ENCODE measurements at regions not wholly inside any gene's neighbourhood (a gene's known extent, or its start where the extent isn't known, plus 50 kb on each side); places are given as distances from the start of the nearest gene placed in this dataset.
"Not testable (repeated sequence)": the region's sequence is repeated elsewhere in the genome, so short reads cannot be mapped to it uniquely, and the experiment has no call there.

DNA sequence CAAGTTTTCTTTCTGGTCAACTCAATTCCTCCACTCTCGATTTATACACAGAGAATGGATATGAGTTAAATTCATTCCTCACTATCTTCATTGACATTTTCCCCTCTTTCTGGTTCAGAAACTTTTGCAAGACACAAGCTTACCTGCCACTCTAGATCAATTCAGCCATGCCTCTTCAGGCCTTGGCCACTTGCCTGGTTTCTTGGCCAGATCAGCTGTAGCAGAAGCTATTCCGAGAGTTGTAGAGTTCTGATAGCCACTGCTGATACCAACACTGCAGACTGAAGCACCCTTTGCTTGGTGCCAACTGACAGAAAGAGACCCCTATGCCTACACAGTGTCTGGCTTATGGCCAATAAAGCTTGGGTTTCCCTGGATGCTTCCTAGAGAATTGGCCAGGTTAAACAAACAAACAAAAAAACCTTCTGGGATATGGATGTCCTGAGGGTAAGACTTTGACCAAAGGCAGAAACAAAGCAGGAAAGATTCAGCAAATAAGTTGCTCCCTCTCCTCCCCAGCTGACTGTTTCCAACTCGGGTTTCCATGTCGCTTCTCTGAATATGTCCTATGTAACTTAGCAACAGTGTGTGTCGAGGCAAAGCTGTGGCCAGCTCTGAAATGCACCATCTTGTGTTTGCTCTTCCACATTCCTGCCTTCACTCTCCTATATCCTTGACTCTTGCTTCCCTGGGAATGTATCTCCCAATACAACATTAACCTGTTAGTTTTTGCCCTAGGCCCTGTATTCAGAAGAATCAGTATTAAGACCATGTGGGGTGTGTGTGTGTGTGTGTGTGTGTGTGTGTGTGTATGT lies 521.6 kb downstream of the EPHA3 start:
- no peak for DNase-seq

DNA sequence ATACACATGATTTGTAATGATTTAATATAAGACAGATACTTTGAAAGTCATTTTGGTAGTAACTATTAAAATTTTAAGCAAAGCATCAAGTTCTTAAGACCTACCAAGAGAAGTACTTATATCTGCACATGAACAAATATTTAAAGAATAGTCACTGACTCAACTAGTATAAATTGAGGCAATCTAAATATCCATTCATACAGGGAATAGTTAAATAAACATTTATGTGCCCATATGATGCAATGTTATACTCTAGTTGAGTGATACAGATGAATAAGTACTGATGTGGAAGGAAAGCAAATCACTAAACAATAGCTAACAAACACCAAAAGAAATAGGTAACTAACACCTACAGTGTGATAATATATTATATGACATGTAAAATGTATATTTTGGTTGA lies 527.7 kb downstream of the EPHA3 start:
- DNase-seq, result no peak

DNA sequence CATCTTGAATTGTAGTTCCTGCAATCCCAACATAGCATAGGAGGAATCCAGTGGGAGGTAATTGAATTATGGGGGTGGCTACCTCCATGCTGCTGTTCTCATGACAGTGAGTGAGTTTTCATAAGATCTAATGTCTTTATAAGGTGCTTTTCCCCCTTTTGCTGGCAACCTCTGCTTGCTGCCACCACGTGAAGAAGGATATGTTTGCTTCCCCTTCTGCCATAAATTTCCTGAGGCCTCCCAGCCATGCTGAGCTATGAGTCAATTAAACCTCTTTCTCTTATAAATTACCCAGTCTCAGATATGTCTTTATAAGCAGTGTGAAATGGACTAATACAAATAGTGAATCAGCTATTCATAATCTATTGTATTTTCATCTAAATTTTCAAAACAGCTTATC lies 537.3 kb downstream of the EPHA3 start:
- DNase-seq, result peak; percentile 12

DNA sequence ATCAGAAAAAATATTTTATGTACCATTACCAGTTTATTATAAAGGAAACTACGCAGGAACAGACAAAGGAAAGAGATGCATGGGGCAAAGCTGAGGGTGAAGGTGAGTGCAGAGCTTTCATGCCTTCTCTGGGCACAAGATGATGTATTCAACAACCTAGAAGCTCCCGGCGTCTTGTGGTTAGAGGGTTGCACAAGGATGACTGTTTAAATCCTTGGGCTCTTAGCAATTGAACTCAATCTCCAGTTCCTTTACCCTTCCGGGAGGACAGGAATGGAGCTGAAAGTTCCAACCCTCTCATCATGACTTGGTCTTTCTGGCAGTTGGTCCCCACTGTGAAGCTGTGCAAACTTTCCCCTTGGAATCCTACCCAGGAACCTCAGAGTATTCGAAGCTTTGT lies 542.0 kb downstream of the EPHA3 start:
- no peak for DNase-seq

DNA sequence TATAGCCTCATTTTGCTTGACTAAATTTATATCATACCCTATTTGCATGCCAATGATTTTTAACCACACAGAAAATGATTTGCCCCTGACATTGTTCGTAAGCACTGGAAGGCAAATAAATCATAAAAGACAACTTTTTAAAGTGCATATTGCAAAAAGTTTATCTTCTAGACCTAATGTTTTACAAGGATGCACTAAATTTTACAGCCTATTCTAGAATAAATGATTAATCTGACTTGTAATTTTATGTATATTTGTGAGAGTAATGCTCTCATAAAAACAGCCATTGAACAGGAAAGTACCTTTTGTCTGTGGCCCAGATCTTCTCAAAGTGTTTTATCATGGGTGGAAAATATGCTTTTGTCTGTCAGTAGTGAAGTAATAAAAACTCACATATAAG lies 546.6 kb downstream of the EPHA3 start:
- no peak for DNase-seq

DNA sequence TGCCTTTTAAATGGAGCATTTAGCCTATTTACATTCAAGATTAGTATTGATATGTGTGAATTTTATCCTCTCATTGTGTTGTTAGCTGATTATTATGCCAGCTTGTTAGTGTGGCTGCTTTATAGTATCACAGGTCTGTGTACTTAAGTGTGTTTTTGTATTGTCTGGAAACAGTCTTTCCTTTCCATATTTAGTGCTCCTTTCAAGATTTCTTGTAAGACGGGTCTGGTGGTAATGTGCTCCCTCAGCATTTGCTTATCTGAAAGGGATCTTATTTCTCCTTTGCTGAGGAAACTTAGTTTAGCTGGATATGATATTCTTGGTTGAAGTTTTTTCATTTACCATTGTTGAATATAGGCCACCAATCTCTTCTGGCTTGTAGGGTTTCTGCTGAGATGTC lies 549.0 kb downstream of the EPHA3 start:
- DNase-seq, result no peak

DNA sequence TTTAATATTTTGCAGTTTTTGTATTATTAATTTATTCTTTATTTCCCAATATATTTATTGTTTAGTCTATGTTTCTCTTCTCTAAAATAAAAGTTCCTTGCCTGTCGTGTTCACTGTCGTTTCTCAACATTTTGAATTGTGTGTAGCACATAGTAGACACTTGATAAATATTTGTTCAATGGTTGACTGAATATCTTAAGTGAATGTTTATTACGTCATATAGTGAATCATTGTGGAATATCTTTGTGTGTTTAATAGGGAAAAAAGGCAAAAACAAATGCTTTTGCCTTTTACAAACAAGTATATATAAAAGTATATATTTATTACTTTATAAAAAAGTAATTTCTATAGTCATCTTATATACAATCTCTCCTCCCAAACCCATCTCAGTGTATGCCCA lies 572.3 kb downstream of the EPHA3 start:
- DNase-seq, result no peak

DNA sequence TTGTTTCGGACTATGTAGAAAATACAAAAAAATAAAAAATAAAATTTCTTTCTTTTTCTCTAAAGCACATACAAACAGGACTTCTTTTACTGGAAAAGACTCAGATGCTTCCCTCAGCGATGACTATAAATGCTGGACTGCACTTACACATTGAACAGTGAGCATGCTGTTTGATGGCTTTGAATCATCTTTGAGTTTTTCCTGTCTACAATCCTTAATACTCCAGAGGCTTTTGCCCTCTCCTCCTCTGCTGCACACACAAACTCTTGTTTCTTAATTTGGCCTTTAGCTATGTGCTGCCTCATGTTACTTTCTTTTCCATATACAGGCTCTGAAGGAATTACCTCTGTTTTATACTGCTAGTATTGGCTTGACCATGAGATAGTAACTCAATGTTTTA lies 575.1 kb downstream of the EPHA3 start:
- DNase-seq, result no peak

DNA sequence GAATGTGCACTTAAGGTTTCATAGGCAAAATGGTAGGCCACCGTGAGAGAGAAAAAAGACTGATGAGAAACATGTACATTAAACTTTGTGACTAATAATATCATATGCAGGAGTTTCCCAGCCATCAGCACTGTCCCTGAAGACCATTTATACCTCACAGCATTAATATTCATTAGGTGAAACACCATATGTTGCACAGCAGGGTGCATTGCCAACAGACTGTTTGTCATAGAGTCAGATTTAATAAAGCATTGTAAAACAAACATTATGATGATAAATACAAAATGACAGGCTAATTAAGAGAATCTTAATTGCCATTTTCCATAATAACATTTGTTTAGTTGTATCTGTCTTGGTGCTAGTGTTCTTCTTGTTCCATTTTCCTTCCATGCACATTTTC lies 578.3 kb downstream of the EPHA3 start:
- DNase-seq, result no peak

DNA sequence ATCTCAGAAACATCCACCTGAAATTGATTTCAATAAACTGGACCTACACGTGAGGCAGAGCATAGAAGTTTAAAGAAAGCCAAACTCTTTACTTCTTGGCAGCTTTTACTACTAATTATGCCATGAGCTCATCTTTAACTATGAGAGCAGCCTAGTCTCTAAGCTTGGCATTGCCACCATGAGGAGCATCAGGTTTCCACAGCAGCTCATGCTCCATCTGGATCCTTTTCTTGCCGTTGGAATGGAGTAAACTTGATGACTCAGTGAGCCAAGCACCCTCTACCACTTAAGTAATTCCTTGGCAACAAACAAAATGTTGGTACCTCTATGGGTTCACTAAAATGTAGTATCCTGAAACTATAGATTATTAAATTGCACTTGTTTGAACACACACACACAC lies 583.2 kb downstream of the EPHA3 start:
- peak; percentile 5 for DNase-seq

DNA sequence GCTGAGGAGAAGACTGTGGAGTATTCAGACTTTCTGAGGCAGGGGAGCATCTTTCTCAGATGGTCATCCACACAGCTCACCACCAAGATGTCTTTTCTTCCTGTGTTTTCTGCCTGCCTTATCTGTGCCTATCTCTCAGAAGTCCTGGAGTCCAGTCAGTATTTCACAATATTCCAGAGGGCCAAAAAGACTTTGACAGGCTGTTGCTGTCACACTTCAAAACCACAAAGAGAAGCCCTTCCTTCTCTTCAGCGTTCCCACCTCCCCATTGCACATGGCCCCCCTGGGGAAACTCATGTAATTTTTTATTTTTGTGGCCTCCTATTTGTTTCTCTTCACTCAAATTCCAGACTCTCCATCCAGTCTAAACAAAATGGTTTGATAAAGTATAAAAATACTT lies 585.2 kb downstream of the EPHA3 start:
- no peak for DNase-seq

DNA sequence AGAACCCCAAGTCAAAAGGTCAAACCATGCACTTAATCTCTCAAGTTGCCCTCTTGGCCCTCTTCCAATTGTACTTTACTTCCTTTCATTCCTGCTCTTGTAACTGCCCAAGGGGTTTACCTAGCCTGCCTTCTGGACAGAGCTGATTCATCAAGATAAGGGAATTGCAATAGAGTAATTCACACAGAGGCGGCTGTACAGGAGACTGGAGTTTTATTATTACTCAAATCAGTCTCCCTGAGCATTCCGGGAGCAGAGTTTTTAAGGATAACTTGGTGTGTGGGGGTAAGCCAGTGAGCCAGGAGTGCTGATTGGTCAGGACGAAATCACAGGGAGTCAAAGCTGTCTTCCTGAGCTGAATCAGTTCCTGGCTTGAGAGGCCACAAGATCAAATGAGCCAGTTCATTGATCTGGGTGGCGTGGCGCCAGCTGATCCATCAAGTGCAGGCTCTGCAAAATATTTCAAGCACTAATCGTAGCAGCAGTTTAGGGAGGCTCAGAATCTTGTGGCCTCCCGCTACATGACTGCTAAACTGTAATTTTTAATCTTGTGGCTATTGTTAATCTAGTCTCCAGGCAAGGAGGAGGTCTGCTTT lies 590.0 kb downstream of the EPHA3 start:
- no peak for DNase-seq

DNA sequence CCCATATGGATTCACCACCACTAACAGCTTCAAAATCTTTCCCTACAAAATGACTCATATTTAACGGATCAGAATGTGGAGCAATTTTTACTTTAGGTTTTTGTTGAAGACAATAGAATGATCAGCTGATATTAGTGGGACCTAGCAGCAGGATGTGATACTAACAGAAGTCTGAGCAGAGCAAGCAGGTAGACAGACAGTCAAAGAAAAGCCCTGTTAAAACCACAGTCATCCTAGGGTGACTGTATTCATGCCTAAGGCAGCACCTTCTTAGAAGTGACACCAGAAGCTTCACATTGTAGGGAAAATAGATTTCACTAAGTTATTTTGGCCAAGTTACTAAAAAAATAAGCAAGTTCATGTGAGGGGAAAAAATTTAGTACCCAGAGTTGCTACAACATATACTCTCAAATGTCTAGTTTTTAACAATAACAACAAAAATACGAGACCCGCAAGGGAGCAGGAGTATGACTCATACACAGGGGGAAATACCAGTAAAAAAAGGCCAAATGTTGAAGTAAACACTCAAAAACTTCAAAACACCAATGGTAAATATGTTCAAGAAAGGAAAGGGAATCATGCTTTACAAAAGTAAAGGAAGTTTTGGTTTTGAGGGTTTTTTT lies 590.9 kb downstream of the EPHA3 start:
- DNase-seq, result no peak

DNA sequence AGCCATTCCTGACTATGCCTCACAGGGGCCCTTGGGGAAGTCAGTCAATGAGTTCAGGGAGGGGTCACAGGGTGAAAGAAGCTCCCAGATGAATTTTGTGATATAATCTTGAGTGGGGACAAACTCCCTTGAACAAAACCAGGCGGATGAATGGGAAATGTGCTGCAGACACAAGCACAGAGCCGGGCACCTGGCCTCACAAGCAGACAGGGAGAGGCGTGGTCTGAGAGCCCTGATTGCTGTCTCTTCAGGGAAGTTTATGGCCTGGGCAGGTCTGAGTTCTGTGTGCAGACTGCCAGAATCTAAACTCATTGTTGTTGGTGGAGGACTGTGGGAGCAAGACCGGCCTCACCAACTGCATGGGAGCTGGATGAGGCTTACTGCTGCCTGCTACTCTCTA lies 591.8 kb downstream of the EPHA3 start:
- no peak for DNase-seq

DNA sequence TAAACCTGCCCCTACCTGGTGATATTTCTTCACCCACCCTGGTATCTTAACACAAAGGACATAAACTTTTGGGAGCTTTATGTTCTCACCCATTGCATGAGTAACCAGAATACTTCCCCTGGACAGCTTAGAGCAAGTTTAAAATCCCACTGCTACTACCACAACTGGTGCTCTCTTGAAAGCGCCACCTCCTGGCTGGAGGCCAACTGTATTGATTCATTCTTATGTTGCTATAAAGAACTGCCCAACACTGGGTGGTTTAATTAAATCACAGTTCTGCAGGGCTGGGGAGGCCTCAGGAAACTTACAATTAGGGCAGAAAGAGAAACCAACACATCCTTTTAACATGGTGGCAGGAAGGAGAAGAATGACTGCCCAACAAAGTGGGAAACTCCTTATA lies 592.4 kb downstream of the EPHA3 start:
- DNase-seq, result no peak

DNA sequence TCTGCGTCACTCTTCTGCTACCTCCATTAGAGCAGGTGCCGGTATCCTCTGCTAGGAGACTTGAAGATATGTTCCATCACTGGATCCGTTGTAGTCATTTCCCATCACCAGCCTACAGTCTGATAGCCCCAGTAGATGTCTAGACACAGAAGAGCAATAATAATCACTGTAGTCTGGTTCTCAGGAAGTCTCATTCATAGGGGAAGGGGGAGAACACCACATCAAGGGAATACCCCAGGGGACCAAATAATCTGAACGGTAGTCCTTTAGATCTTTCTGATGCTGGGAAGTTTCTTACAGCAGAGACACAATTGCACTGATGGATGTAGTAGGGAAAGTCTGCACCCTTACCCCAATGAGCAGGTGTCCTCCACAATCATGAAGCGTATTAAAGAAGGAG lies 595.0 kb downstream of the EPHA3 start:
- no peak for DNase-seq

DNA sequence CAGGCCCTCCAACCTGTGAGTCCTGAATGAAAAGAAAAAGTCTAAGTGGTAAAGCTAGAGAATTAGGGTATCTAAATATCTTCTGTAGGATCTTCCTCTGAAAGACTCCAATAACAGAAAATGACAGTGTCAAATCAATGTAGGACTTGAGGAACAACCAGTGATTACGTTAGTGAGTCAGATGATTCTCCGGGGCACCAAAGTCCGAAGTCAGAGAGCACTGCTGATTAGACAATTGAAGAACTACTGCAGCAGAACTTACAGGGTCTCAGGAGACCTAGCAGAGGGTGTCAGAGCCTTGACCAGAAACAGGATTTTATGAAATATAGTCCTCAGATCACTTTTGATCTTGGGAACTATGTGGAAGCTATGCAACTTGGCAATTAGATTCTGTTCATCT lies 605.8 kb downstream of the EPHA3 start:
- no peak for DNase-seq

DNA sequence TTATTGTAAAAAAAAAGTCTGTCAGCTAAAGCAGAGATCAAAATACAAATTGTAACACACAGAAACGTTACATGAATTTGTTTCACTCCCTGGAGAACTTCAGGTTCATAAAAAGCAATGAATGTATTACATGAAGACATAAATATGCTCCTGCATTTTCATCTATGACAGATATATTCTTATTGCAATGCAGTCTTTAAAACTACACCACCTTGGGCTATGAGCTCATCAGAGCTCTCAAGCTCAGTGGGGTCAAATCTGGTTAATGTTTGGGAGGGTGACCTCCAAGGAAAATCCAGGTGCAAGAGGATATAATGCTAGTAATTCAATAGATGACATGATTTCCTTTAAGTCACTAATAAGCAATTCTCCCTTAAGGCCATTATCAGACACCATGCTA lies 606.8 kb downstream of the EPHA3 start:
- no peak for DNase-seq

DNA sequence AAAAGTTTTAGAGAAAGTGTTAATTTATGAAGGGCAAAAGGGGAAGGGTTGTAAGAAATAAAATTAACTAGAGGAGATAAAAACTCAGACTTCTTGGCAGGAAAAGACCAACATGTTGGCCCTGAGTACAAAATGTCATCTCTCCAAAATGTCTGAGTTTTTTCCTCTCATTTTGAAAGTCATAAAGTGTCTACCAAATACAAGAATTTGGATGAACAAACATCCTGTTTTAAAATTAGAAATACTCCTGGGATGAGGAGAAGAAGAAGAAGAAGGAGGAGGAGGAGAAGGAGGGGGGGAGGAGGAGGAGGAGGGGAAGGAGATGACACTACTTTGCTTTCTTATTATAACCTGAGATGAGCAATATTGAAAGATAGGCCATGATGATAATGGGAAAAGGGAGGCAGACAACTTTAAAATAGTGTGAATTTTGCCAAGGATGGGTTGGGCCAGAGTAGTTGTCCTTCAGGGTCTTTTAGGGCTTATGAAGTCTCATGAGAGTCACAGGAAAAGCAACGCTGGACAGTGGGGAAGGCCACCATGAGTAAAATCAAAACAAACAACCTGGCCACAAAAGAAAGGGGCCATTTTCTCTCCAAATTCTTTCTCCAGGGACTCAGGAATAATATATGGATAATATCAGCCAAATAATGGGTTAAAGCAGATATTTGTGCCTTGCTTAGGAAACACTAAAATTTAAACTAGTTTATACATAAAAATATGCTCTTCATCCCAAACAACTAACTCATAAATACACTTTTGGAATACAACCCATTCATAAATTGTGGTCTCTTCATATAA lies 632.9 kb downstream of the EPHA3 start:
- DNase-seq, result no peak

DNA sequence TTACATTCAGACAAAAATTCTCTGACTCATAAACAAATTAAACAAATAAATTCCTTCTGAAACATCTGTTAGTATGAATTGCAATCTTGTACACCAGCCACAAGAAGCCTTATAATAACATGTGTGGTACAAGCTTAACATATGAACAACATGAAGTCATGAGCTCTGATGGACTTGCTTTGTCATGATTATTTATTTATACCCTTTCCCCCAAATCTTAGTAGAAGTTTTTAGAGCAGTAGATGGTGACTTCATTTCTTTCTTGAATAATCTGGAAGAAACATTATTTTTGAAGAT lies 633.4 kb downstream of the EPHA3 start:
- DNase-seq, result peak; percentile 48

DNA sequence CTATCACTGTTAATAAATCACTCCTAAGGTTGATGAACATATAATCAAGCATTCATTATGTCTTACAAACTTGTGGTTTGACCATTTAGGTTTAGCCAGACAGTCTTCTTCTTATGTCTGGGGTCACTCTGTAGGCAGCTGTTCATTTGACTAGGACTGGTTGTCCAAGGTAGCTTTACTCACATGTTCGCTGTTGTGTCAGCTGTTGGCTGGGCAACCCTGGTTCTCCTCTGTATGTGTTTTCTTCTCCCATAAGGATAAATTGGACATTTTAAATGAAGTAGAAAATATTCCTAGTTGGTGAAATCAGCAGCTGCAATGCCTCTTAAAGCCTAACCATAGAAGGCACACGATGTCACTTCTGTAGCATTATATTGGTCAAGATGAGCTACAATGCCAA lies 635.1 kb downstream of the EPHA3 start:
- DNase-seq, result no peak

DNA sequence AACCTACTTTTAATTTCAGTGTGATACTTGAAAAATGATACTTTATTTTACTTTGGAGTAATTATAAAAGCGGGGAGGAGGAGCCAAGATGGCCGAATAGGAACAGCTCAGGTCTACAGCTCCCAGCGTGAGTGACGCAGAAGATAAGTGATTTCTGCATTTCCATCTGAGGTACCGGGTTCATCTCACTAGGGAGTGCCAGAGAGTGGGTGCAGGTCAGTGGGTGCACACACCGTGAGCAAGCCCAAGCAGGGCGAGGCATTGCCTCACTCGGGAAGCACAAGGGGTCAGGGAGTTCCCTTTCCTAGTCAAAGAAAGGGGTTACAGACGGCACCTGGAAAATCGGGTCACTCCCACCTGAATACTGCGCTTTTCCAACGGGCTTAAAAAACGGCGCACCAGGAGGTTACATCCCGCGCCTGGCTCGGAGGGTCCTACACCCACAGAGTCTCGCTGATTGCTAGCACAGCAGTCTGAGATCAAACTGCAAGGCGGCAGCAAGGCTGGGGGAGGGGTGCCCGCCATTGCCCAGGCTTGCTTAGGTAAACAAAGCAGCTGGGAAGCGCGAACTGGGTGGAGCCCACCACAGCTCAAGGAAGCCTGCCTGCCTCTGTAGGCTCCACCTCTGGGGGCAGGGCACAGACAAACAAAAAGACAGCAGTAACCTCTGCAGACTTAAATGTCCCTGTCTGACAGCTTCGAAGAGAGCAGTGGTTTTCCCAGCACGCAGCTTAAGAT lies 640.3 kb downstream of the EPHA3 start:
- not testable (repeated sequence) for DNase-seq

DNA sequence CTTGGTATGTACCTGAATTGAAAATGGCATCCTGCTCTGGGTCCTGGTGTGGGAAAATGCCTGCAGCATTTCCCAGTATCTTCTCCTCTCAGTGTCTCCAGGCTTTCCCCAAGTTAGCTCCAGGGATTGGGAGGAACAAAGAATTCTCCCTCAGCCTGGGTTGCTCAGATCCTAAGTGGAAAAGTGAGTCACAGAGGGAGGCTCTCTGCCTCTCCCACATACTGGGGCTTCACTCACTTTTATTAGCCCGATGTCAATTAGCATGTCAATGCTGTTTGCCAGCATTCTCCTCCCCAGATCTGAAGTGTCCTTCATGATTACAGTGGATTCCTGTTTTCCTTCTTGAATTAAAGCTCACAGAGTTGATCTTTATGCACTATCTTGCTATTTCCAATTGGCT lies 655.0 kb downstream of the EPHA3 start:
- no peak for DNase-seq

Measured in fibroblast of skin of abdomen (primary cell).